ENCODE measurements at regions not wholly inside any gene's neighbourhood (a gene's known extent, or its start where the extent isn't known, plus 50 kb on each side); places are given as distances from the start of the nearest gene placed in this dataset.
A peak's percentile ranks its signal among the peaks of the same experiment; 100 is the strongest.

DNA sequence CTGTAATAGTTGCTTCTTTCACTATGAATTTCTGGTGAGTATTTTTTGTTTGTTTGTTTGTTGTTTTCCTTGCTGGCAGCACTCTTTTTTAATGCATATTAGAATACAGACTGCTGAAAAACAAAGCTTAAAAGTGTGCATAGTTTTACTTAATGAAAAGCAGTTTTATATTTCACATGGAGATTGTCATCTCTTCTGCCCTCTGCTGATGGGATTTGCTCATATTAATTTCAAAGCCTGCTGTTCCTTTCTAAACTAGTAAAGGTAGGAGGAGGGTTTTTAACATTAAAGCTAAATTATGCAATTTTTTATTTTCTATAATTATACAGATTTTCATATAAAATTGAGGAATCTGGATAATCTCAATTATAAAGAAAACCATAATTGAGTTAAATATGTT is 692.6 kb upstream of the SLITRK1 start:
- no peaks in the 10 kb centered on the region for H3K27me3 ChIP-seq (ENCODE audit: control insufficient read depth, insufficient read depth, low read length)
- no peaks in the 10 kb centered on the region for H3K36me3 ChIP-seq (ENCODE audit: control insufficient read depth, insufficient read depth, low read length)
- H3K4me1 ChIP-seq (ENCODE audit: control insufficient read depth, extremely low read depth, insufficient read depth, low read length) = no peaks in the 10 kb centered on the region
- DNase-seq (ENCODE audit: low read depth in 2 of 2) = peak; percentile 24 to 29
- no peak overlapping the region for H2AFZ ChIP-seq (ENCODE audit: low read length)
- no peak overlapping the region for H3K27ac ChIP-seq (ENCODE audit: insufficient read depth, low read length)
- no peak for TF ChIP-seq EZH2 (IDR thresholded peaks at IDR 0.05; ENCODE audit: low read length, missing control alignments)
- TF ChIP-seq, protein P1, sequence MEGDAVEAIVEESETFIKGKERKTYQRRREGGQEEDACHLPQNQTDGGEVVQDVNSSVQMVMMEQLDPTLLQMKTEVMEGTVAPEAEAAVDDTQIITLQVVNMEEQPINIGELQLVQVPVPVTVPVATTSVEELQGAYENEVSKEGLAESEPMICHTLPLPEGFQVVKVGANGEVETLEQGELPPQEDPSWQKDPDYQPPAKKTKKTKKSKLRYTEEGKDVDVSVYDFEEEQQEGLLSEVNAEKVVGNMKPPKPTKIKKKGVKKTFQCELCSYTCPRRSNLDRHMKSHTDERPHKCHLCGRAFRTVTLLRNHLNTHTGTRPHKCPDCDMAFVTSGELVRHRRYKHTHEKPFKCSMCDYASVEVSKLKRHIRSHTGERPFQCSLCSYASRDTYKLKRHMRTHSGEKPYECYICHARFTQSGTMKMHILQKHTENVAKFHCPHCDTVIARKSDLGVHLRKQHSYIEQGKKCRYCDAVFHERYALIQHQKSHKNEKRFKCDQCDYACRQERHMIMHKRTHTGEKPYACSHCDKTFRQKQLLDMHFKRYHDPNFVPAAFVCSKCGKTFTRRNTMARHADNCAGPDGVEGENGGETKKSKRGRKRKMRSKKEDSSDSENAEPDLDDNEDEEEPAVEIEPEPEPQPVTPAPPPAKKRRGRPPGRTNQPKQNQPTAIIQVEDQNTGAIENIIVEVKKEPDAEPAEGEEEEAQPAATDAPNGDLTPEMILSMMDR (conservative IDR thresholded peaks at IDR 0.05 in 1 of 2, IDR thresholded peaks at IDR 0.05 in 1 of 2; ENCODE audit: low read depth in 1 of 2, low read length in 2 of 2) = peak; percentile 33 to 36
- H3K4me2 ChIP-seq (ENCODE audit: extremely low read depth, insufficient read depth, low read length) = no peak overlapping the region
- H3K79me2 ChIP-seq (ENCODE audit: control insufficient read depth, insufficient read depth, low read length) = no peaks in the 10 kb centered on the region
- H3K4me3 ChIP-seq (replicated peaks in 1 of 4; ENCODE audit: control extremely low read depth in 1 of 4, insufficient read depth in 1 of 4, low read depth in 3 of 4, low read length in 4 of 4) = no peak overlapping the region
- no peaks in the 10 kb centered on the region for H3K9me3 ChIP-seq (ENCODE audit: control insufficient read depth, insufficient read depth, low read depth, low read length)
- no peak overlapping the region for H3K9ac ChIP-seq (ENCODE audit: insufficient read depth, low read length)
- no peaks in the 10 kb centered on the region for H4K20me1 ChIP-seq (ENCODE audit: control insufficient read depth, extremely low read depth, insufficient read depth, low read length)

- Histone ChIP-seq H4K20me1 (ENCODE audit: control insufficient read depth, extremely low read depth, insufficient read depth, low read length) (no peaks in the 10 kb centered on the region), H3K4me2 (ENCODE audit: extremely low read depth, insufficient read depth, low read length) (no peak overlapping the region), H3K4me3 (replicated peaks in 1 of 4; ENCODE audit: control extremely low read depth in 1 of 4, insufficient read depth in 1 of 4, low read depth in 3 of 4, low read length in 4 of 4) (no peak overlapping the region), H2AFZ (ENCODE audit: low read length) (no peak overlapping the region), H3K9me3 (ENCODE audit: control insufficient read depth, insufficient read depth, low read depth, low read length) (no peaks in the 10 kb centered on the region), H3K27me3 (ENCODE audit: control insufficient read depth, insufficient read depth, low read length) (no peaks in the 10 kb centered on the region), H3K27ac (ENCODE audit: insufficient read depth, low read length) (no peak overlapping the region), H3K9ac (ENCODE audit: insufficient read depth, low read length) (no peak overlapping the region), H3K79me2 (ENCODE audit: control insufficient read depth, insufficient read depth, low read length) (no peaks in the 10 kb centered on the region), H3K36me3 (ENCODE audit: control insufficient read depth, insufficient read depth, low read length) (no peaks in the 10 kb centered on the region), H3K4me1 (ENCODE audit: control insufficient read depth, extremely low read depth, insufficient read depth, low read length) (no peaks in the 10 kb centered on the region)
- no peak for DNase-seq (ENCODE audit: low read depth in 2 of 2)
- TF ChIP-seq, protein P1 (conservative IDR thresholded peaks at IDR 0.05 in 1 of 2, IDR thresholded peaks at IDR 0.05 in 1 of 2; ENCODE audit: low read depth in 1 of 2, low read length in 2 of 2) = no peak
- TF ChIP-seq EZH2 (IDR thresholded peaks at IDR 0.05; ENCODE audit: low read length, missing control alignments) = no peak
Measured at GRCh38 chr13:84571264-84571663, 689.0 kb upstream of the SLITRK1 start.

DNA sequence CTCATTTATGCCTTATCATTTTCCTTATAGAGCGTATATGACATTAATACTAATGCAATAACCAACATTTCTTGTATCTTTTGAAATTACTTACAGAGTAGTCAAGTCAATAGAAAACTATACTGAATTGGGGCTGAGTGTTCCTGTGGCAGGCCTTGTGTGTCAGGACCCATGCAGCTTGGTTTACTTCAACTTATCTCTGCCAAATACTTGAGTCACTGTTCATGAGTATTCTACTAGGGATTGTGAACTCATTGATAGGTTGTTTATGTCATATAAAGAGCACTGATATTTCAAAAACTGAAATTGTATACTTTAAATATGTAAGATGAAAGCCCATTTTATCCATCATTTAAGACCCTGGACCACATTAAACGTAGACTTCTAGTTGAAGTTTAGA is 688.6 kb upstream of the SLITRK1 start:
- TF ChIP-seq, protein P1 (conservative IDR thresholded peaks at IDR 0.05 in 1 of 2, IDR thresholded peaks at IDR 0.05 in 1 of 2; ENCODE audit: low read depth in 1 of 2, low read length in 2 of 2) = no peak
- no peak for TF ChIP-seq EZH2 (IDR thresholded peaks at IDR 0.05; ENCODE audit: low read length, missing control alignments)
- H2AFZ ChIP-seq (ENCODE audit: low read length) = no peak overlapping the region
- no peaks in the 10 kb centered on the region for H3K79me2 ChIP-seq (ENCODE audit: control insufficient read depth, insufficient read depth, low read length)
- no peak overlapping the region for H3K9ac ChIP-seq (ENCODE audit: insufficient read depth, low read length)
- no peaks in the 10 kb centered on the region for H3K4me1 ChIP-seq (ENCODE audit: control insufficient read depth, extremely low read depth, insufficient read depth, low read length)
- no peaks in the 10 kb centered on the region for H4K20me1 ChIP-seq (ENCODE audit: control insufficient read depth, extremely low read depth, insufficient read depth, low read length)
- no peak overlapping the region for H3K27ac ChIP-seq (ENCODE audit: insufficient read depth, low read length)
- no peak overlapping the region for H3K4me2 ChIP-seq (ENCODE audit: extremely low read depth, insufficient read depth, low read length)
- H3K36me3 ChIP-seq (ENCODE audit: control insufficient read depth, insufficient read depth, low read length) = no peaks in the 10 kb centered on the region
- DNase-seq (ENCODE audit: low read depth in 2 of 2) = peak; percentile 4 to 36
- no peak overlapping the region for H3K4me3 ChIP-seq (replicated peaks in 1 of 4; ENCODE audit: control extremely low read depth in 1 of 4, insufficient read depth in 1 of 4, low read depth in 3 of 4, low read length in 4 of 4)
- H3K9me3 ChIP-seq (ENCODE audit: control insufficient read depth, insufficient read depth, low read depth, low read length) = no peaks in the 10 kb centered on the region
- H3K27me3 ChIP-seq (ENCODE audit: control insufficient read depth, insufficient read depth, low read length) = no peaks in the 10 kb centered on the region
